HG02870 (cell line): ENCODE measurements at regions not wholly inside any gene's neighbourhood (a gene's known extent, or its start where the extent isn't known, plus 50 kb on each side); places are given as distances from the start of the nearest gene placed in this dataset.

ENCODE experiments used
- ATAC-seq: cut with Tn5 transposase; IDR thresholded peaks from one replicate; pipeline ENCODE4 v1.9.1; 2021; ENCODE audit warnings: mild to moderate bottlenecking, moderate library complexity; ENCODE audit not compliant: unreplicated experiment

DNA sequence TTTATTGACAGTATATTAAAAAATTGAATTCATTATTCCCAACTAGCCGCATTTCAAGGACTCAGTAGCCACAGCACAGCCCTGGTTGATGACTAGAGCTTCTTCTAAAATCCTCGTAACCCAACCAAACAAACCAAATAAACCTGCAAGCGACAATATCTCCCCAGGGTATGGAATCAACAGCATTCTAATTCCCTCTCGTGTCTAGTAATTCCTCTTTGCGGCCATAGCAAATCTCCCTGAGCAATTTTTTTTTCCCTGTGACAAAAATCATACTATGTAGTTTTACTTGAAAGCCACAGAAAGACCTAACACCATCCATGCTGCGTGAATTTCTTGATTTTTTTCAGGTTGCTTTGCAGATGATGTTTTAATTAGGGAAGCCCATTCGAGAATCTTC, 143.4 kb upstream of the MYOCD start:
- ATAC-seq: no peak

GRCh38 chr17:12522743-12523183, 142.9 kb upstream of the MYOCD start:
- ATAC-seq: no peak

GRCh38 chr17:12523244-12523643, 142.4 kb upstream of the MYOCD start:
- ATAC-seq: no peak

DNA sequence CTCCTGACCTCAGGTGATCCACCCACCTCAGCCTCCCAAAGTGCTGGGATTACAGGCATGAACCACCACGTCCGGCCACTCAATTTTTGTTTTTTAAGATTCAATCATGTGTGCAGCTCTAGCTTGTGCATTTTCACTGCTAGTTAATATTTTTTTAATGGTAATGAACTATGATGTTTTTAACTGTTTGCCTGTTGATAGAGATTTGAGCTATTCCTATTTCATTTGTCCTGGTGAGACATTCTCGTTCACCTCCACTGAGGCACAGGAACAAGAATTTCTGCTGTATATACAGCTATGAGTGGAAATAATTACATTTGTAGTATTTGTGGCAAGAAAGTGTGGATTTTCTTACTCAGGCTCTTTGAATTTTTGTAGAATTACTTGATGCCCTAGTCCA, 137.7 kb upstream of the MYOCD start:
- ATAC-seq: no peak

DNA sequence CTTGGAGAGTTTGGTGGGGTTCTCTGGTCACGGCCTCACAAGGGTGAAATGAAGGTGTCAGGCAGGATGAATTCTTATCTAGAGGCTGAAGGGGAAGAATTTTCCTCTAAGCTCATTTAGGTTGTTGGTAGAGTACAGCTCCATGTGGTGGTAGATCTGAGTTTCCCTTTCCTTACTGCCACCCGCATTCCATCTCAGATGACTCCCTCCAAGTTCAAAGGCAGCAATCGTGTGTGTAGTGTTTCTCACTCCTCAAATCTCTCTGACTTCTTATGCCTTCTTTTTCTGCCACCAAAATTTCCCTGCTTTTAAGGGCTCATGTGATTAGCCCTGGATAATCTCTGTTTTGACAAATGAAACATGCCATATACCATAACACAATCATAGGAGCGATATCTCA, 135.5 kb upstream of the MYOCD start:
- ATAC-seq: no peak

DNA sequence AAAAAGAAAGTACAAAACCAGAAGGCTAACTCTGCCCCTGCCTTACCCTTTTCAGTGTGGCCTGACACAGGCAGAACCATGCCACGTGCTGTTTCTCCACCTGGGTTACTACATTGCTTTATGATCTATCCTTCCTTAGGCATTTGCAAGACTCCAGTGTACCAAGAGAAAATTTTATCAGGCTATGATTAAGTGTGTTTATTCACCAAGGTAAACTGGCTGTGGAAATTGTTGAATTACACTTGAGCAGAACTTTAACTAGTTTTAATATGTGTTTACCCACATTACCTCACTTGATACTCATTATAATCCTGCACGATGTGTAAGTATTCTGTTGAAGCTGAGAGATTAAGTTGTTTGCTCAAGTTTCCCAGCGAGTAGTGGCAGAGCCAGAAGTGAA, 129.7 kb upstream of the MYOCD start:
- no peak for ATAC-seq

DNA sequence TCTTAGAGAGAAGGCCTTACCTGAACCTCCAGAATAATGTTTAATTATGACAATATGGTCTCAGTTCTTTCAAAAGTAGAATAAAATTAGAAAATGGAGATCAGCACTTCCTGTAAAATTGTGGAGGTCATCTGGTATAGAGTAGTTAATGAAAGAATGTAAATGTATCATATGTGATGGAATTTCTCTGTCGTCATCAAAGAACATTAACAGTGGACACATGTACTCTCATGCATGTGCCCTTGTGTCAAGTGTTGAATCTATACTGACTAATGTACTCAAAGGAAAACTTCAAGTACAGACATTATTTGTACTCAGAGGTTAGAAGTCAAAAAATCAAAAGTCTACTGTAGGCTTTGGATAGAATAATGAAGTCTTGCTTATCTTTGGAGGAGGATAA, 129.2 kb upstream of the MYOCD start:
- no peak for ATAC-seq

- ATAC-seq: no peak
Observed at GRCh38 chr17:12537436-12537835, 128.3 kb upstream of the MYOCD start.

DNA sequence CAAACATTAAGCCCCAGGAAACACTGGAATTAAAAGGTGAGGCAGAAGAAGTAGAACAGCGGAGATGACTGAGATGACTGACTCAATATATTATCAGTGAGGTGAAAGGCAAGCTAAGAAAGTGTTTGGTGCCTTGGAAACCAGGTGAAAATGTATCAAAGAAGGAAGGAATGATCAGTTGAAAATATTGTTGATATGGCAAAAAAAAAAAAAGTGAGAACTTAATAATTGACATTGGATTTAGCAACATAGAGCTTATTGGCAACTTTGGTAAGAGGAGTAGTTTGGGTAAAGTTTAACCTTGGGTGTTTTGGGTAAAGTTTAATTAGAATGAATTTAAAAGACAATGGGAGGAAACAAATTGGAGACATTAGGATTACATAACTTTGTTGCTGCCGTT, 127.7 kb upstream of the MYOCD start:
- no peak for ATAC-seq

GRCh38 chr17:12545877-12546513, 119.7 kb upstream of the MYOCD start:
- peak; percentile 67 for ATAC-seq

- no peak for ATAC-seq
Observed at GRCh38 chr17:12546983-12547382, 118.7 kb upstream of the MYOCD start.

- no peak for ATAC-seq
Observed at GRCh38 chr17:12547831-12548230, 117.9 kb upstream of the MYOCD start.

DNA sequence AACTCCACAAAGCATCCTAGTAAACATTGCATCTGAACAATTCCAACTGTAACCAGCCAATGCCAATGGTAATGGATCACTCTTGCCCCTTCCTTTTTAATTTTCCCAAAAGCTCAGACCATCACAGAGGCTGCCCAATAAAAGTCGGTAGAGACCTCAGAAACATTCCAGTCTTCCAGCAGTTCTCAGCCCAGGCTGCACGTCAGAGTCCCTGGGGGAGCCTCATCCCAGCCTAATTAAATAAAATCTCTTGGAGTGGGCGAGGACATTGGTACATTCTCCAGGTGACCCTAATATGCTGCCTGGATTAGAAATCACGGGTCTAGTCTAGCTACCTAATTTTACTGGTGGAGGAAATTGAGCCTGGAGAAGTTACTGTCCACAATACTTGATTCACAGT, 117.1 kb upstream of the MYOCD start:
- no peak for ATAC-seq

- no peak for ATAC-seq
Observed at GRCh38 chr17:12549499-12550041, 116.1 kb upstream of the MYOCD start.

DNA sequence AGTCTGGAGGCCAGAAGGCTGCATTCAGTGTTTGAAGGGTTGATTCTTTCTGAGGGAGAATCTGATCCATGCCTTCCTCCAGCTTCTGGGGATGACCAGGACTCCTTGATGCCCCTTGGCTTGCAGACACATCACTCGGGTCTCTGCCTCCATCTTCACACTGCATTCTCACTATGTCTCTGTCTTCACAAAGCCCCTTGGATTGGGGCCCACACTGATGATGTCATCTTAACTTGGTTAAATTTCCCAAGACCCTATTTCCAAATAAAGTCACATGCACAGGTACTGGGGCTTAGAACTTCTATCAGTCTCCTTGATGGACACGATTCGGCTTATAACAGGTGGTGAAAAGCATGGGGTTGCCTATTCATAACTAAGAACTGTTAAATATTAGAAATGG, 112.1 kb upstream of the MYOCD start:
- ATAC-seq: no peak

GRCh38 chr17:12554251-12554650, 111.4 kb upstream of the MYOCD start:
- no peak for ATAC-seq

DNA sequence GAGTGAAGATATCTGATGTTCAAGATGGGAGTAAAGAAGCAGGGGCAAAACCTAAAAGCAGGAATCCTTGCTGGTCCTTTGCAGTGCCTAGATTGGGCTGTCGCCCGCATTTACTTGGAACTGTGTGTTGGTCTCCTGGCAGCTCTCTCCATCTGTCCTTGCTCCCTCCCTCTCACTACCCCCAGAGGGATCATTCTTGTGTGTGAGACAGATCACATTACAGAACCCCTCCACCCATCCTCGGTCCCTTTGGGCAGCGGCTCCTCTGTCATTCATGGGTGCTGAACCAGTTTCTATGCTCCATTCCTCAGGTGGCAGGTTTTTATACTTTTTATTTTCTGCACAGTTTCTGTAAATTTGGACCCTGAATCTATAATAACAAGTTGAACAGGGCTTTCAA, 99.4 kb upstream of the MYOCD start:
- ATAC-seq: no peak

DNA sequence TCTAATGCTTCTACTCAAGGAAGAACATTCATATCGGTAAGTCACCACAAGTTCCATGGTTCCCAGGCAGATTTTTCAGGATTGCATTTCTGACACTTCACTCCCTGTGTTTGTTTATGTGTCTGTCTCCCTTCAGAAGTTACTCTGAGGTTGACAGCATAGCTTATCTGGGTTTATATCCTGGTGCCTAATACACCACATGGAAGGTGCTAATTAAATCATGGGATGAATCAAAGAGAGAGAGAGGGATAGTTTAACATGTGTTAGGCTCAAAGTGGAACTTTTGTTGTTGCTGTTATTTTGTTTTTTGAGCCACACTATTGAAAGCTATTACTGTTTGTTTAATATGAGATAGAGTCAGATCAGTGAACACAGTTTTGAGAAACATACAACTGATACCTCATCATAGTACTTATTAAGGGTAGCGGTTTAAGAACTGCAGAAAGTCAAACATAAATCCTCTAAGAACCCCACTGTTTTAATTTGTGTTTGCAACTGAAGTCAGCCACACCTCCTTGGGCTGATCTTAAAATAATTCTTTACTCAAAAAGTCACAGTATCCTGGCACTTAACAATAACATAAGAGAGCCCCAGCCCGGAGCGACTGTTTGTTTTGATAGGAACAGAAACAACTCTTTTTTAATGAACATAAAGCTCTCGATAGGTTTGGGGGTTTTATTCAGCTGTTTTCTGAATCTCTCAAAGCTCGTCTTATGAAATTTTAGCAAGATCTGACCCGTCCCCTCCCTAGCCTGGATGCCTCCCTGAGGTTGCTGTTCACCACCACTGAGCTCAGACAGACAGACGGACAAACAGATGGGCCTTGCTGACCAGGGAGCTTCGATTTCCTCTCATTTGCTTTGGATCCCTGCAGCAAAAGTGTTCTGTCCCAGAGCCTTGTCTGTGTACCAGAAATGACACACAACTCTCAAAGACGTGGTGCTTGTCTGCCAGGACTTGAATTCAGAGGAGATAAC, 98.3 kb upstream of the MYOCD start:
- ATAC-seq: no peak

DNA sequence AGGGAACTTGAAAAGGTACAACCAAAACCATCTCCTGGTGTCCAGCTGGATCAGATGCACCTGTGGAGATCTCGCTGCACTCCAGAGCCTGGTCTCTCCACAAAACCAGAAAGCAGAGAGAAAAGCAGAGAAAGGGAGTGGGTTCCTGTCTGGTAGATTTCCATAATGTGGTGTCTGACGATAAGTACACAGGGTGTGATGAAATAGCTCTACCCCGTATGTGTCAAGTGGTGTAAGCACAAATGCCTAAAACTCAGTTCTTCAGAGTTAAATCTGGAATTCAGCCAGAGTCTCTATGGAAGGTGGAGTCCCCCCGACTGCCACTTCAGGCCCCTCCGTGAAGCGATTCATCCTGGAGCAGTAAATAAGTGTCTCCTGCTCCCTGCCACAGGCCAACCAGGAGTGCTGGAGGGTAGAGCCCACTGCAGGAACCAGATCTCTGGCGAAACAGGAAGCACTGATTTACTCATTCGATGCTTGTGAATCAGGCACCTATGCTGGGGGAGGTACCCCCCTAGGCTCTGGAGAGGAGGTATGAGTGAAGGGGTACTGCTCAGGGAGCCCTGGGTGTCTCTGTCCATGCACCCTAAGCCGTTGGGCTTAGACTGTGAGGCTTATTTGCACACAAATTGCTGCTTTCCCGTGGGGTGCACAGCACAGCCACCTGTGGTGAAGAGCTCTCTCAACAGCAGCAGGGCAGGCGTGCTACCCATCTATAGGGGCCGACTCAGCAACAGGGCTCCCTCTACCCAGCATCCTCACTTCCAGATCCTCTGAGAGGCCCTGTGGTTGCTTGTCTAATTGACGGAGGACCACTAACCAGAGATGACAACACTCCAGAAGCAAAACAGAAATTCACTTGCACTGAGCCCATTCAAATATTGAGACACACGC, 97.1 kb upstream of the MYOCD start:
- no peak for ATAC-seq

DNA sequence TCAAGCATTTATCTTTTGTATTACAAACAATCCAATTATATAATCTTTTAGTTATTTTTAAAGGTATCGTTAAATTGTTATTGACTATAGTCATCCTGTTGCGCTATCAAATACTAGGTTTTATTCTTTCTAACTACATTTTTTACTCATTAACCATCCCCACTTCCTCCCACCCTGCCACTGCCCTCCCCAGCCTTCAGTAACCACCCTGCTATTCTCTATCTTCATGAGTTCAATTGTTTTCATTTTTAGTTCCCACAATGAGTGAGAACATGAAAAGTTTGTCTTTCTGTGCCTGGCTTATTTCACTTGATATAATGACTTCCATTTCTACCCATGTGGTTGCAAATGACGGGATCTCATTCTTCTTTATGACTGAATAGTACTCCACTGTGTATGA, 94.1 kb upstream of the MYOCD start:
- no peak for ATAC-seq

DNA sequence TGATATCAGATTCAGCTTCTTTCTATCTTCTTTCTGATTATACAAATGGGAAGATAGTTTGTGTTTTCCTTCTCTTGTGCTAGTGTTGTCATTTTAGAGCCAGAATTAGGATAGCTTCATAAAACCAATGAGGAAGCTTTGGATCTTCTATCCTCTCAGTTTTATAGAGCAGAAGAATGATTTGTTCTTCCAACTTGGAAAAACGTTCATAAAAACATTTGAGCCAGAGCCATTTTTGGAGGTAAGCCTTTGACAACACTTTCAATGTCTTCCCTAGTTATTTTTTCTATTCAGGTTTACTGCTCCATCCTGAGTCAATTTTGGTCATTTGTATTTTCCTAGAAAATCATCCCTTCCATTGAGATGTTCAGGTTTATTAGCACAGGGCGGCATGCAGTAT, 91.2 kb upstream of the MYOCD start:
- ATAC-seq: no peak
